ENCODE measurements at regions not wholly inside any gene's neighbourhood (a gene's known extent, or its start where the extent isn't known, plus 50 kb on each side); places are given as distances from the start of the nearest gene placed in this dataset.
"Not testable (repeated sequence)": the region's sequence is repeated elsewhere in the genome, so short reads cannot be mapped to it uniquely, and the experiment has no call there.

DNA sequence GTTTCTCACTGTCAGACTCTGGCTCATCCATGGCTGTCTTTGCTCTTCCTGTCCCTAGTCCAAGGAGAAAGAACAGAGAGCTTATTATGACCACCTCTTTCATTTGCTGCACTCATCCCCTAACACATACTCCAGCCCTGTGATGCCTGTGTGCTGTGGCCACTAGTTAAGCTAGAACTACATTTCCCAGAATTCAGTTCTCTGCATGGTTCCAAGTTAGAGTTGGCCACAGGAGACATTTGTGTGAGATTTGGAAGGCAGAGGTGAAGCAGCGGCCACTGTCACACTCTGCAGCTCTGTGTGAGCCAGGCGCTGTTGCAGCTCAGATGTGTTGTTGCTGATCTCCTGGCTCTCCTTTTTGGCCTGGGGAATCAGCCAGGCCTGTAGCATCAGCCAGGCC, 188.2 kb upstream of the ATP6AP2 start:
- TF ChIP-seq, protein P1, sequence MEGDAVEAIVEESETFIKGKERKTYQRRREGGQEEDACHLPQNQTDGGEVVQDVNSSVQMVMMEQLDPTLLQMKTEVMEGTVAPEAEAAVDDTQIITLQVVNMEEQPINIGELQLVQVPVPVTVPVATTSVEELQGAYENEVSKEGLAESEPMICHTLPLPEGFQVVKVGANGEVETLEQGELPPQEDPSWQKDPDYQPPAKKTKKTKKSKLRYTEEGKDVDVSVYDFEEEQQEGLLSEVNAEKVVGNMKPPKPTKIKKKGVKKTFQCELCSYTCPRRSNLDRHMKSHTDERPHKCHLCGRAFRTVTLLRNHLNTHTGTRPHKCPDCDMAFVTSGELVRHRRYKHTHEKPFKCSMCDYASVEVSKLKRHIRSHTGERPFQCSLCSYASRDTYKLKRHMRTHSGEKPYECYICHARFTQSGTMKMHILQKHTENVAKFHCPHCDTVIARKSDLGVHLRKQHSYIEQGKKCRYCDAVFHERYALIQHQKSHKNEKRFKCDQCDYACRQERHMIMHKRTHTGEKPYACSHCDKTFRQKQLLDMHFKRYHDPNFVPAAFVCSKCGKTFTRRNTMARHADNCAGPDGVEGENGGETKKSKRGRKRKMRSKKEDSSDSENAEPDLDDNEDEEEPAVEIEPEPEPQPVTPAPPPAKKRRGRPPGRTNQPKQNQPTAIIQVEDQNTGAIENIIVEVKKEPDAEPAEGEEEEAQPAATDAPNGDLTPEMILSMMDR (IDR thresholded peaks at IDR 0.05; ENCODE audit: low read depth, low read length, missing control alignments): no peak
- Histone ChIP-seq H3K27ac (no peak overlapping the region), H3K36me3 (replicated peaks) (no peaks in the 10 kb centered on the region), H3K4me3 (ENCODE audit: low read depth, low read length) (no peak overlapping the region), H3K27me3 (replicated peaks) (no peaks in the 10 kb centered on the region)
- no peak for DNase-seq
- in situ Hi-C loops (cut with HindIII; ENCODE audit: low pct_ligation_motif_present, low sequenced_read_pairs): no loop called here

DNA sequence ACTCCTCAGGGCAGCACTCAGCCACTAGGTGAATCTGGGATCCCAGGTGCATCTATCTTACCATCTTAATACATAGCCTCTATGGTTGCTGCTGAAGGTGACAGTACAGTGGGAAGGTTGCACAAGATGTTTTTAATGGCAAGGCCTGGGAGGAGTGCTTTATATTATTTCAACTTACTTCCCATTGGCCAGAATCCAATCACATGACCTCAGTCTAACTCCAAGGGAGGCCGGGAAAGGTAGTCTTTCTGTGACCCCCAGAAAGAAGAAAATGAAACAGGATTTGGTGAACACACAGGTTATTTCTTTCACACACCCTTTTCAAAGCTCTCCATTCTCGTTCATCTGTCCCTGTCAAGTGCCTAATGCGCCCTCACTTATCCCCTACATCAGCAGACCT, 189.1 kb upstream of the ATP6AP2 start:
- H3K4me3 ChIP-seq (ENCODE audit: low read depth, low read length): no peak overlapping the region
- H3K36me3 ChIP-seq (replicated peaks): no peaks in the 10 kb centered on the region
- no peaks in the 10 kb centered on the region for H3K27me3 ChIP-seq (replicated peaks)
- DNase-seq: no peak
- TF ChIP-seq, protein P1 (IDR thresholded peaks at IDR 0.05; ENCODE audit: low read depth, low read length, missing control alignments): no peak
- H3K27ac ChIP-seq: no peak overlapping the region
- in situ Hi-C loops (cut with HindIII; ENCODE audit: low pct_ligation_motif_present, low sequenced_read_pairs): no loop called here

DNA sequence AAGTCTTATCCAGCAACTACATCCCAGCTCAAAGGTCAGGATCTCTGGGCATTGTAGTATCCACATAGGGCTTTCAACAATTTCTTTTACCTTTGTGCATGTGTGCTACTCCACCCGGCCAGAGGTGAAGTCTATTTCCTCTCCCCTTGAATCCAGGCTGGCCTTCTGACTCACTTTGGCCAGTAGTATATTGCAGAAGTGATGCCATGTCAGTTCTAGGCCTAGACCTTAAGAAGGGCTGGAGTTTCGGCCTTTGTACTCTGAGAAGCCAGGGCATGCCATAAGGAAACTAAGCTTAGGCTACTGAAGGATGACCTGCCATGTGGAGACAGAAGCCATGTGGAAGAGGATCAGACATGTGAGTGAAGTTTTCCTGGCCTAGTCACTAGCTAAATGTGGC, 191.2 kb upstream of the ATP6AP2 start:
- in situ Hi-C loops (cut with HindIII; ENCODE audit: low pct_ligation_motif_present, low sequenced_read_pairs): no loop called here
- TF ChIP-seq, protein P1 (IDR thresholded peaks at IDR 0.05; ENCODE audit: low read depth, low read length, missing control alignments): no peak

DNA sequence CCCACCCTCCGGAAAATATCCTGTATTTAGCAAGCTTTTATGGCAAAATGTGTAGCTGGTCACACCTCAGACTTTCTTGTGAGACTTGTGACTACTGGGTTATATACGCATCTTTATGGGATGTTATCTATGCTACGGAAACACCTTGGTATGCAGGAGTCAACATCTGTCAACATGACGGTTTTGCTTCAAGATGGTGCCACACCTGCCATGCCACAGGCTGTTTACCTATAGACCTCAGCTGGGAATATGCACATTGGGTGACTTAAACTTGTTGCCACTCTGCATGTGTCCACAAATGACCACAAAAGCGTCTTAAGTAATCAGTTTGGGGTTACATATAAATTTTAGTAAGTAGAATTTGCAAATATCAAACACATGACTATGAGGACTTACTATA, 192.3 kb upstream of the ATP6AP2 start:
- no peak for DNase-seq
- Histone ChIP-seq H3K36me3 (replicated peaks) (no peaks in the 10 kb centered on the region), H3K4me3 (ENCODE audit: low read depth, low read length) (no peak overlapping the region), H3K27me3 (replicated peaks) (no peaks in the 10 kb centered on the region), H3K27ac (no peak overlapping the region)
- TF ChIP-seq, protein P1 (IDR thresholded peaks at IDR 0.05; ENCODE audit: low read depth, low read length, missing control alignments): no peak
- in situ Hi-C loops (cut with HindIII; ENCODE audit: low pct_ligation_motif_present, low sequenced_read_pairs): no loop called here

More for the DNA sequence above, 191.2 kb upstream of the ATP6AP2 start:
- Histone ChIP-seq H3K4me3 (ENCODE audit: low read depth, low read length) (no peak overlapping the region), H3K27me3 (replicated peaks) (no peaks in the 10 kb centered on the region), H3K27ac (no peak overlapping the region), H3K36me3 (replicated peaks) (no peaks in the 10 kb centered on the region)
- no peak for DNase-seq

DNA sequence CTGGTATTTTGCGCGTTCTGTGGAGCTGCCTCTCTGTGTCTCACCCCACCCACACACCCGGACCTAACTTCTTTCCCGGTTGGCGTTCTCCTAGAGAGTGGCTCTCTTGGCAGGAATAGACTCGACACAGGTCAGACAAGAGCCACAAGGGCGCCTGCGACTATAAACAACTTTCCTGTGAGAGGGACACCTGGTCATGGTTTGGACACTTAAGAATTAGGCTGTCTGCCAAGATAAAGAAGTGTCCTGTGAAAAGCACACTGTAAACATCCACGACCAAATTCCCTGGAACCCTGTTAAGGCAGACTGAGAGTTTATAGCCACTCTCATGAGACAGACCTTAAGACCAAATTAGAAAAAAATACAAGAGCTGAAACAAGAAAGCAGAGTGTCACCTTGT, 192.9 kb upstream of the ATP6AP2 start:
- DNase-seq; H3K36me3 ChIP-seq (replicated peaks); in situ Hi-C loops (cut with HindIII; ENCODE audit: low pct_ligation_motif_present, low sequenced_read_pairs); H3K27ac ChIP-seq; H3K4me3 ChIP-seq (ENCODE audit: low read depth, low read length); H3K27me3 ChIP-seq (replicated peaks): not testable (repeated sequence)

DNA sequence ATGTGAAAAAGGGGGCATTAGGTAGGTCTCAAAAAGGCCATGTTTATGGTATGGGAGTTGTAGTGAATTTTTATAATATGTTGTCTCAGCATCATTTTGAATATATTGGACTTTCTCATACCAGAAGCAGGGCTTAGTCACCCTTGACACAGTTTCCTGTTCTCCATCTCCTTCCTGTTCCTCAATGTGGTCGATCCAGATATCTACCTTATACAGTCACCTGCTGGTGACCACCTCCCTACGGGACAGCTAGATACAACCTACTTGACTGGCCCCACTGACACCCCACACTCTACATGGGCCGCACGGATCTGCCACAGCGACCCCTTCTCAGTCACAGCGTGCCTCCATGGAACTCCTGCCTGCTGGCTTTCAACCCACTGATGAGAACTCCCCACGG, 193.5 kb upstream of the ATP6AP2 start:
- H3K27me3 ChIP-seq (replicated peaks); H3K4me3 ChIP-seq (ENCODE audit: low read depth, low read length); in situ Hi-C loops (cut with HindIII; ENCODE audit: low pct_ligation_motif_present, low sequenced_read_pairs); H3K36me3 ChIP-seq (replicated peaks); DNase-seq; H3K27ac ChIP-seq: not testable (repeated sequence)

DNA sequence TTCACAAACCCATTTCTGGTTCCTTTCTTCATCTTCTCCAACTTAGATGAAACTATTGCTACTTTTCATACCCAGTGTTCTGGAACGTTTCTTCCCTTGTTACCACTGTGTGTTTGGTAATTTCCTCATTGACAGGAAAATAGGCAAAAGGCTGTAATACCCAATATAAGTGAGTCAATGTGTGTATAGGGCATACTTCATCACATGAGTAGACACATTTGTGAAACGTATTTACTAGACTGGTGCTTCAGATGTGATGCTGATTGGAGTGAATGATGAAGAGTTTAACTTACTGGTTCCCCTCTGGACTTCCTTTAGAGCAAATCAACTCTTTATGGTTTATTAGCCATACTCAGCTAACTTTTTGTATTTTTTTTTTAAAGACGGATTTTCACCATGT, 195.1 kb upstream of the ATP6AP2 start:
- Histone ChIP-seq H3K36me3 (replicated peaks) (no peaks in the 10 kb centered on the region), H3K27me3 (replicated peaks) (no peaks in the 10 kb centered on the region), H3K27ac (no peak overlapping the region), H3K4me3 (ENCODE audit: low read depth, low read length) (no peak overlapping the region)
- TF ChIP-seq, protein P1 (IDR thresholded peaks at IDR 0.05; ENCODE audit: low read depth, low read length, missing control alignments): no peak
- in situ Hi-C loops (cut with HindIII; ENCODE audit: low pct_ligation_motif_present, low sequenced_read_pairs): no loop called here
- no peak for DNase-seq

Measured in brain microvascular endothelial cell (primary cell).